Glomerular visceral epithelial cell (primary cell): ENCODE measurements at regions not wholly inside any gene's neighbourhood (a gene's known extent, or its start where the extent isn't known, plus 50 kb on each side); places are given as distances from the start of the nearest gene placed in this dataset.
A peak's percentile ranks its signal among the peaks of the same experiment; 100 is the strongest.

Experiments used
- DNase-seq: peaks from one replicate; pipeline ENCODE4 v3.0.0-alpha.2; 2016; ENCODE audit errors: extremely low spot score

GRCh38 chr4:183763990-183764754 is 105.1 kb downstream of the TRAPPC11 start:
- DNase-seq = no peak

GRCh38 chr4:183765251-183765911 is 106.3 kb downstream of the TRAPPC11 start:
- no peak for DNase-seq

DNA sequence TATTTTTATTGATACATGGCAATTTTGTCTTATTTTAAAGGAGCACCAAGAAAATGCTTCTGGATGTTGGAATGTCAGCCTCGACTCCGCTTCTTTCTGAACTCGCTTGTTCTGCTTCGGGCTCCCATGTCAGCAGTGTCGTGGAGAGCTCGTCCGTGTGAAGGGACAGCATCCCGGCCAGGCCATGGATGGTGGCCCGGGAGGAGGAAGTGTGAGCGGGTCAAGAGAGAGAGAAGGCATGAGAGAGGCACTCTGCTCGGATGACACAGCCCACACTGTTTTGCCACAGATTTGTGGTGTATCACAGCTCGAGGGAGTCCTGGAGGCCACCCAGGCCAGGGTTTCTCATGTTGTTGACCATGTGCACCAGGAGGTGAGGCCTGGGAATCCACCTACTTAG is 107.0 kb downstream of the TRAPPC11 start:
- DNase-seq = no peak

DNA sequence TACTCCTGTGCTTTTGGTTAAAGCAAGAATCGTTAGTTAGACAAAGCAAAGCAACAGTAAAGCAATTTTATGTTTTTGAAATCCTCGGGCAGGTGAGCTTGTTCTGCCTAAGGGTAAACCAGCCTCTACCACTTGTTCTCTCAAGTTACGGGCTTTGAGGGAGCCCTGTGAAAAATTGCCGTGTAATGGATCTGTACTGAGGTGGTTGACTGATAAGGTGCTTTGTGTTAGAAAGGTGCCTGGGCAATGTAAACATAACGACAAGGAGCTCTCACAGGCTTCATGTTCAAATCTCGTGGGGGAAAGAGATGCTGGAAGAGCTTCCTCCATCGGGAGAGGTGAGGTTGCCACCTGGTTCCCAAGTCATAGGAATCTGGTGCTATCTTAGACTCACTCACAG is 111.8 kb downstream of the TRAPPC11 start:
- no peak for DNase-seq

GRCh38 chr4:183772361-183772760 is 113.3 kb downstream of the TRAPPC11 start:
- DNase-seq = no peak

DNA sequence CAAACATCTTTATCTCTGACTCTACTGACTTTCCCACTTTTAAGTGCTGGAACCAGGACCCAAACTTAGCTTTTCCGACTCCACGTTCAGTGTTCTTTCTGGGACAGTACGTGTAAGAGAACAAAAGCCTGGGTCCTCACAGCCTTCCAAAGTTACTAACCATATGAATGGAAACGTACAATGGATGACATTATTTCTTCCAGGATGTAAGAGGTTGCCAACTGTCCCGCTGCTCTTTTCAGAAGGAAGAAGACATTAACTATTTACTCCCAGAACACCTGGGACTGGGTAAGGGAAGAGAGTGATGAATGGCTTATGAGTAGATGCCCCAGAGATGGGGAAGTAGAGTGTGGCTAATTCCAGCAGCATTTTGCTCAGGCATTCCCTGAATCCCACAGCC is 114.7 kb downstream of the TRAPPC11 start:
- DNase-seq = no peak

- DNase-seq = no peak
These were observed 121.8 kb upstream of the STOX2 start for GRCh38 chr4:183783306-183783705.

DNA sequence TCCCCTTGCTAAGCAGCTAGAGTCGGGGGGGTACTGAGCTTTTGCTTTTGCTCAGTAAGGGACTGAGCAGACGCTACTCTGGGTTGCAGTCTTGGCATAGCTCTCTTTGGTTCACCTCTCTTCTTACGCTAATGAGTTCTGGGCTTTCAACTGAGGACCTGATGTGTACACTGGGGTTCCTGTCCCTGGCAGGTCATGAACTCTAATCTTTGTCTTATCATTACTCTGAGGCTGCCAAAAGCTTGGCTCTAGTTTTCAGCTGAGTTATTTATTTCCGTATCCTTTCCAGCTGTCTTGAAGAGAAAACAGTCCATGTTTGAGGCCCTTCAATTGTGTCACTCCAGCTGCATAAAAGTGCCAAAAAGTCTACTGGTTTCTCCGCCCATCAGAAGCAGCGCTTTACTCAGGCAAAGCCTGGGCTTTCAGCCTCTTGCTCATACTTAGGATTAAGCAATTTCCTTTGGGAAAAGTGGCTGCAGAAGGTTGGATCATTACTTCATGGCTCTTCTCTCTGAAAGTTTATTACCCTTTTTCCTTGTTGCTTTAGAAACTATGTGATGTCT is 121.0 kb upstream of the STOX2 start:
- DNase-seq = no peak

- no peak for DNase-seq
These were observed 116.7 kb upstream of the STOX2 start for GRCh38 chr4:183788308-183788905.

- DNase-seq = no peak
These were observed 115.5 kb upstream of the STOX2 start for GRCh38 chr4:183789657-183790056.

DNA sequence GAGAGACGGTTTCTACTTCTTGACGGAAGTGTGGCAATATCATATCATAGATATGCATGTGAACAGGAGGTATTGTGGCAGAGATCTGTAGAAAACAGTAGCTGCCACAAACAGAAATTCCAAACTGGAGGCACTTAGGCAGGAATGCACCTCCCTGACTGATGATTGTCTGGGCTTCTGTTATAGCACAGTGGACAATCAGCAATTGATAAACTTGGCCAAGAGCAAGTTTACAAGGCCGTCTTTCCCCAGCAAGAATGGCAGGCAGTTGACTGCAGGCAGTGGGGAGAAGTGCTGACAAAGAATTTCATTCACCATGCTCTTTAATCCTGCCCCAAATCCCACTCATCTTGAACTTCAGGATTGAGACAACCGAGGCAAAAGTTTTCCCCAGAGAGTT is 114.4 kb upstream of the STOX2 start:
- no peak for DNase-seq

DNA sequence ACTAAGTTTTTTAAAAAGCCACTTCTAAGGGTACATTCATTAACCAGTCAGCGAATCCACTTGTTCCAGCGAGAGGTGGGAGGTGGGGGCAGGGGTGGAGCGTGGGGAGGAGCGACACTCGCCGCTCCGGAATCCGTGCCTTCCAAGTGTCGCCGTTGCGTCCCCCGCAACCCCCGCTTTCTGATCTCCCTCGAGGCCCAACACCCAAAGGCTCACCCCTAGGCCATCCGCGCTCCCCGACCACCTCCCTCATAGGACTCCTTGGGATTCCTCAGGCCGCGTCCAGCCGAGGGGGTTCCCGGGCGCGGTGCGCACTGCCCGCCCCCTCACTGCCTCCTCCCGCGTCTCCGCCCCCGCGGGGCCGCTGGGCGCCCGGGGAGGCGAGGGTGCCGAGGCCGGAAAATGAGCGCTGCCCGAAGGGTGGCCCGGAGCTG is 108.1 kb upstream of the STOX2 start:
- DNase-seq = peak; percentile 40

GRCh38 chr4:183797445-183798300 is 107.4 kb upstream of the STOX2 start:
- peak; percentile 58 for DNase-seq

- DNase-seq = peak; percentile 4
These were observed 106.5 kb upstream of the STOX2 start for GRCh38 chr4:183798301-183799253.

- no peak for DNase-seq
These were observed 103.5 kb upstream of the STOX2 start for GRCh38 chr4:183801457-183802165.

- no peak for DNase-seq
These were observed 98.8 kb upstream of the STOX2 start for GRCh38 chr4:183806341-183806740.

- DNase-seq = no peak
These were observed 97.5 kb upstream of the STOX2 start for GRCh38 chr4:183807420-183808096.

GRCh38 chr4:183808097-183808456 is 97.0 kb upstream of the STOX2 start:
- peak; percentile 61 for DNase-seq

GRCh38 chr4:183812567-183812966 is 92.5 kb upstream of the STOX2 start:
- no peak for DNase-seq
